EL (cell line): ENCODE measurements at regions not wholly inside any gene's neighbourhood (a gene's known extent, or its start where the extent isn't known, plus 50 kb on each side); places are given as distances from the start of the nearest gene placed in this dataset.

Experiments used
- DNase-seq: peaks from one replicate; pipeline ENCODE4 v3.0.0-alpha.2; 2016

DNA sequence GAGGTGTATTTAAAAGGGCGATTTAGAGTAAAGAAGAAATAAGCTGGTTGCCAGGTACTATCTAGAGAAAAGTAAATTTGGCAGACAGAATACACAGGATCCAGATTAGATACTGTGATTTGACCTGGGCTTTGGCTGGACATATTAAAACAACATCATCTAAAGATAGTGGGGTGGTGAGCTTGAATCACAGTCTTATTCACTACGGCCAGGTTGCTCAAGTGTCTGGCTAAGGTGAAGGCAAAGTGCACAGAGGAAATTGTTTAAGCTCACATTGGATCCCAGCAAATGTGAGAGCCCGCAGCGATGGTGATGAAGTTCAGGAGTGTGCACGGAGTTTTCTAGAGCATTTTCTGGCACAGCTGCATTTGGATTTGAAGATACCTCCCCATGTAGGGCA is 398.2 kb upstream of the MEF2C start:
- DNase-seq, result no peak

- no peak for DNase-seq
Observed at GRCh38 chr5:89280103-89281037, 397.4 kb upstream of the MEF2C start.

DNA sequence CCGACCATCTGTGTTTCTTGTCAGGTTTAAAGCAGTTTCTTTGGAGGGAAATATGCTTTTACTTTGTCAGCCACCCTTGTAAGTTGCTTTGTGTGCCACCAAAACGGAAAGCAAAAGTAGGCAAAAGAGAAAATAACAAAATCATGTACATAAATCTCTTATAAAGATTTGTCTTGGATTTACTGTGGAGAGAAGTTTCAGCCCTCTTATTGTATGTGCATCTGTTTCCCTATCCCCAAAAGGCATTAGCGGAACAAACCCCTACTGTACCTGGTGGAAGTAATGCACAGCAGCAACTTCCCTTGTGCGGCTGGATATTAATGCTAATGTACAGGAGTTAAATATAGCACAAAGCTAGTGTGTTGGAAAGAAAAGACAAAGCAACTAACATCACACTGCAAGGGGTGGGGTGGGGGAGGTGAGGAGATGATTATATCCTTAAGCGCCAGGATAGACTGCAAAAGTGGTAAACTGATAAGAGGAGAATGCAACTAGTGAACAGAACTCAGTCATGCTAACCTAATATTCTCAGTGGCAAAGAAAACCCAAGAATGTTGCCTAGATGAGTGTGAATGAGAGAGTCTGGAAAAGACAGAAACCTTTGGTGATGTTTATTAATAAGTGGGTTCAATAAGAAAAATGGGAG is 396.5 kb upstream of the MEF2C start:
- no peak for DNase-seq

DNA sequence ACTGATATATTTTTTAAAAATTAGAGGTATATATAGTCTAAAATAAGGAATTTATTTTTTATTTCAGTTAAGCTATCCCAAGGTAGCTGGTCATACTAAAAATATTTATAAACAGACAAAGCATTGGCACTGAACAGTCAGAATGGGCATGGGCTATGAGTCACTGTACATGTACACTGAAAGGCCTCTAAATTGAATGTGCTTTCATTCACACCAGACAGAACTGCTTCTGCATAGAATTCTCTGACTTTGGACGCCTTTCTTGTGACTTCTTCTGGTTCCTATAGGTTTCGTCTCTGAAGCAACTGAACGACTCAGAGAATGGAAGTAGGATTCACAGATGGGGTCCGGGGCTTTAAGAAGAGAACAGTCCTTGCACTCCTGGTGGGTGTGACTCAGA is 394.8 kb upstream of the MEF2C start:
- DNase-seq, result peak; percentile 34

DNA sequence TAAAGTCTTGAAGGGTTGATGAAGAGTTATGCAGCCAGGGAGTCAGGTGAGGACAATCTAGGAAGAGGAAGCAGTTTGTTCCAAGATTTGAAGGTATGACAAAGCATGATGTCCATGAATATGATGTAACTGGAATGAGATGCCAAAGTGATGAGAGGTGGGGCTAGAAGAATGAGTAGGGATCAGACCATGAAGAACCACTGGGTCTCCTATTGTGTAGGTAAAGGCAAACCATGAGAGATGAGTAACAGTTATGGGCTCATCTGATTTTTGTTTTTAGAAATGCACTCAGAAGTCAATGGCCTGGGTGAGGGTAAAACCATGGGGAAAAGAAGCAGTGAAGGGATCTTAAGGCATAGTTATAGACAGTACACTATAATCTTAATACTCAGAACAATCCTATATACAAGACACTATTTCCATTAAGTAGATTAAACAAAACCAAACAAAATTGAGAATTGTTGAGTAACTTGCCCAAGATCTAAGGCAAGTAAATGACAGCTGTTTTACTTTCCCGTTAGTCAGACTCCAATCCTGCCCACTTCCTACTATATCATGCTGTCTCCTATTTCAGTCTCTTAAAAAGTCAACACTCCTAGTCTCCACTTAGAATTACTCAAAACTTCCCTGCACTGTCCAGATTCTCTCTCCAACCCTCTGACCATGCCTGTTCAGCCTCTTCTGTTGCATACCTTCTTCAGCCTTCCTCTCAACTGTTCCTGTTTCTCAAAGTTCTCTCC is 393.8 kb upstream of the MEF2C start:
- DNase-seq, result peak; percentile 17

- DNase-seq, result no peak
Observed at GRCh38 chr5:89275066-89275855, 392.3 kb upstream of the MEF2C start.

DNA sequence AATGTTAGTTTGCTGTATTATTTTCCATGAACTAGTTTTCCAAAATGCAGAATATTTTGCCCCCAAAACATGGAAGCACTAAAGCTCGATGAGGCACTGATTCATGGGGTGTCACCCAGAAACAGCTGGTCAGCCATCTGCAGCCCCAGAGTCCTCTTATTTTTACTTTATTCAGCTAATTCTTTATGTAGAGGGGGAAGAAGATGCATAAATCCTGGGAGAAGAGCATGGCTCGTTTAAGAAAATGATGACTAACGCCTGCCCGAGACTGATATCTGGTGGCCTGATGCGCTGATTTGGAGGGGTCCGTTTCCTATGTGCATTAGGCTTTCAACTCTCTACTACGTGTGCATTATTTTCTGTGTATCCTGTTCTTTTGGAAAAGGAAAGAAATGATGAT is 390.3 kb upstream of the MEF2C start:
- no peak for DNase-seq

- no peak for DNase-seq
Observed at GRCh38 chr5:89270901-89271300, 387.9 kb upstream of the MEF2C start.

- DNase-seq, result no peak
Observed at GRCh38 chr5:89269721-89270120, 386.7 kb upstream of the MEF2C start.

DNA sequence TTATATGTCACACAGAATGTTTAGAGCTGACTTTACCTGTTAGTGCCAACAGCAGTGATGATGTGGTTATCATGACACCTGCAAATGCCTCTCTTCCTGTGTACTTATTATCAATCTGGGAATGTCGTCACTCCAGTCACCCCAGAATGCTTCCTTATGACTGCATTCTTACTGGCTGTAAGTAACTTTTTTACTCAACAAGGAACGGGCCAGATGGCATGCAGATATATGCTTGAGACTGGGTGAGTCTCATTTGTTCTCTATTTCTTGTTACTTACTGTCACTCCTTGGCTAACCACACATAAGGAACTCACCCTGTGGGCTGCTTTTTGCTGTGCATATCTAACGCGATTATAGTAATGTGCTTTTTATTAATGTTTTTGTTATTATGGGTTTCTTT is 385.5 kb upstream of the MEF2C start:
- no peak for DNase-seq

DNA sequence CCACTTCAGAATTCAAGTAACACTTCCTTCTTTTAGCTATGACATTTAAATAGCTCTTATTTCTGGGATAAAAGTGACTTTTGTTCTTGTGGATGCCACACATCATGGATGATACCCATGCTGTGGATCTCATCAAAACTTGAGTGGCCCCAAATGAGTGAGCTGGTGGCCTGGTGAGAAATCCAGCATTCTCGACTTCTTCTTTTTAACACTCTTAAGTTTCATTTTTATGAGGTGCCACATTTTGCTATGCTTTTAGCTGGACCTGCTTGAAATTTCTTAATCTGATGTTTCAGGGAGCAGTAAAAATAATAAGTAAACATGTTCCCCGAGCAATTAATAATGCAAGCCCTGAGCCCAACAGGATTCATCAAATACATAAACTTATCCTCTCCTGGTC is 384.8 kb upstream of the MEF2C start:
- no peak for DNase-seq

- peak; percentile 63 for DNase-seq
Observed at GRCh38 chr5:89265511-89266179, 382.7 kb upstream of the MEF2C start.

DNA sequence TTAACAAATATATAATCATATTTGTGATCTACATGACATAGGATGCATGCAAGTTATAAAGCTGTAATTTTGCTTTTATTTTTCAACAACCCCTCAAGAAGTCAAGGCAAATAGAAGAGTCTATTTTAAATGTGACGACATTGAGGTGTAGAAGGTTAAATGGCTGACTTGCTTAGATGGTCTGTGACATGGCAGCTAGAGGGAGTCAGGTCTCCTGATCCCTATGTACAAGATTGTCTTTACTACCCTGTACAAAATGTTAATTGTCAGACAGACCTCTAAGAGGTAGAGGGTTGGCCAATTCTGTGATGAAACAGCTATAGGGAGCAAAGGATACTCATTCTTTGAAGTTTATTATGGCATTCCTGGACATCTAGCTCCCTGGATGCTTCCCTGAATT is 380.9 kb upstream of the MEF2C start:
- DNase-seq, result no peak

- no peak for DNase-seq
Observed at GRCh38 chr5:89262030-89262429, 379.0 kb upstream of the MEF2C start.

DNA sequence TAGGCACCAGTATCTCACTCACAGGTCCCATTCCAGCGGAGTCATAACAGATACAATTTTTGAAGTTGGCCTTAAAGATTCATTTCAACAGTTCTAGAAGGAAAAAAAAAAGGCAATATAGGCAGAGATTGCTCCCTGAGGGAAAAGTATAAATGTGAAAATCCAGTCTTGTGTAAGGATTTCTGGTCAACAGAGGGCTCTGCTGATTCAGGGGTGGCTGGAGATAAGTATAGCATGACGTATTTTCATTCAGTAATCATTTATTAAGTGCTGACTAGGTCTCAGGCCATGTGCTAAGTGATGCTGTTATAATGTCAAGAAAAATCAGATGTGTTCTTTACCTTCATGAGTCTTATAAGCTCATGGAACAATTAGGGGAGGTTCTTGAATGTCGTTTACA is 377.3 kb upstream of the MEF2C start:
- DNase-seq, result no peak

DNA sequence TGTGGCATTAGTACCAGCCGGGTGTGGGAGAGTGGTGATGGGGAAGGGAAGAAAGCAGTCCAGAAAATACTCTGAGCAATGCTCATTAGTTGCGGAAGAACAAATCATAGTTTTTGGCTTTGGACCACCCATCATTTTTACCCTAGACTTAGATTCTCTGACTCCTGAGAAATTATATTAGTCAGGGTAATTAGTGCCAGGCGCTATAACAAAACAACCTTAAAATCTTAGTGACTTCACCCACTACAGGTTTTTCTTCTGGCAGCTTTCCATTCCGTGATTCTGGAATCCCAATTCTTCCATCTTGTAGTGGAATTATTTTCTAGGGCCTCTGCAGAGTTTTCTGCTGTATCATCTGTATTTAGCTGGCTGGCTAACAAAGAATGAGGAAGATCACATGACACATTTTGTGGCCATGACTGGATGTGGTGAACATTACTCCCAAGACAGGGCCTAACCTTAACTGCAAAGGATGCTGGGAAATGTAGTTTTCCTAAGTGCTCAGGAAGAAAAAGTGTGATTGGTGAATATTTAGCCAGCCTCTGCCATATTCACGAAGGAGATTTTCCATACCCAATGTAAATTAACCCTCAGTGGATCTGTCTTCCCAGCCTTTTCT is 373.0 kb upstream of the MEF2C start:
- DNase-seq, result peak; percentile 54

DNA sequence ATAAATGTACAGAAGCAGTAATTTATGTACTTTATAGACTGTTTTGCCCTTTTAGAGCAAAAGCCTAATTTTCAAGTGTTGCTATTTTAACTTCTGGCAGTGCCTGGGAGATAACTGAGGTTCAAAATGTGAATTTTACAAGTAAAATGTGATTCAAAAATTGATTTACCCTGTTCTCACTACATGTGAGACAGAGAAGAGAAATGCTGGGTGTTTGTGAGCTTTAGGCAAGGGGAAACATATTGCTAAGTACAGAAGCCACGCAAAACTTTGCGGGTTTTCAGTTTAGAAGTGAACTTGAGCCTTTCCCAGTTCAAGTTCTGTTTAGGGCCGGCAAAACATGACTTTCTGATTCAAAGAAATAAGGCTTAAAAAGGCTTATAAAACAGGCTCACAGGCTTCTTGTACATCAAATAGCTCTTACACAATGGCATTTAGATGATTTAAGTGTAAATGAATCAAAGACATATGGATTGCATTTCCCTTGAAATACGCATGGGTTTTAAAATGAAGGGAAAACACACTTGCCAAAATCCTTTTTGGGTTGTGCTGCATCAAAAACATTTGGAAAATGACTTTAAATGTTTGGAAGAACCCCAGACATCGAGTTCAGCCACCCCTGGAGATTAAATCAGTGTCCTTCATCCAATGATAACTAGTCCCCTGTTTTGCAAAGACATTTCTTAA is 370.8 kb upstream of the MEF2C start:
- no peak for DNase-seq

GRCh38 chr5:89246864-89247263 is 363.9 kb upstream of the MEF2C start:
- DNase-seq, result no peak

DNA sequence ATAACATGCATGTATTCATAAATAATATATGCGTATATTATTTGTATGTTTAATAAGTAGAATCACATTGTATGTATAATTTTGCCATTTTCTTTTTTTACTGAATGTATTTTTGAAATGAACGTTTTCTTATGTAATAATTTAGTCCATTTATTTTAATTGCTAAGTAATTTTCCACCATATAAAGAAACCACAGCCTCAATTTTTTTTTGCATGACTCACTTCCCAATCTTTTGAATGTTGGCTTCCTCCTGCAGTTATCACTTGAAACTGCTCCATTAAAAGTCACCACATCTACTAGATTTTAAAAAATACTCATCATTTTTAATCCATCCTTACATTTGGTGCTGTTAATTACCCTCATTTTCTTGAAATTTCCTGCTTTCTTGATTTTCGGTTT is 363.3 kb upstream of the MEF2C start:
- DNase-seq, result no peak

DNA sequence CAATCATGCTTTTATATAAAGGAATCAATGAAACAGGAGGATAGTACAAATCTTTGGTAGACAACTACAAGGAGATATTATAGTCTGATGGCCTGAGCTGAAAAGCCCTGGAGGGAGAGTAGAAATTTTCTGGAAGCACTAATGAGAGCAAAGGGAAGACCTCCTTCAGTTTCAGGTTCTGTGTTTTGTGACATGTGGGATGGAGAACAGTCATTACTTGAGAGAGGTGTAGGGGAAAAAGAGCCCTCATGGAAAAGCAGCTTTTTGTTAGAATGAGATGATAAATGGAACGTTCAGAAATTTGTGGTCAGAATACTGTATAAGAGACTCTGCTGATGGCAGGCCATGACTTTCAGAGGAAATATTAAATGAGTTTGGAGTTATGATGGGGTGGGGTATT is 360.6 kb upstream of the MEF2C start:
- DNase-seq, result no peak

GRCh38 chr5:89241186-89241585 is 358.2 kb upstream of the MEF2C start:
- no peak for DNase-seq
